ENCODE measurements at regions not wholly inside any gene's neighbourhood (a gene's known extent, or its start where the extent isn't known, plus 50 kb on each side); places are given as distances from the start of the nearest gene placed in this dataset.

- TF ChIP-seq CTCF (conservative IDR thresholded peaks at IDR 0.05; ENCODE audit: low read length) = no peak
- TF ChIP-seq EZH2phosphoT487 (IDR thresholded peaks at IDR 0.05; ENCODE audit: borderline replicate concordance, low read depth, low read length) = no peak
Observed at GRCh38 chr1:239872626-239873025, 219.1 kb upstream of the FMN2 start.

Data from OCI-LY7 (cell line).